ENCODE measurements at regions not wholly inside any gene's neighbourhood (a gene's known extent, or its start where the extent isn't known, plus 50 kb on each side); places are given as distances from the start of the nearest gene placed in this dataset.

DNA sequence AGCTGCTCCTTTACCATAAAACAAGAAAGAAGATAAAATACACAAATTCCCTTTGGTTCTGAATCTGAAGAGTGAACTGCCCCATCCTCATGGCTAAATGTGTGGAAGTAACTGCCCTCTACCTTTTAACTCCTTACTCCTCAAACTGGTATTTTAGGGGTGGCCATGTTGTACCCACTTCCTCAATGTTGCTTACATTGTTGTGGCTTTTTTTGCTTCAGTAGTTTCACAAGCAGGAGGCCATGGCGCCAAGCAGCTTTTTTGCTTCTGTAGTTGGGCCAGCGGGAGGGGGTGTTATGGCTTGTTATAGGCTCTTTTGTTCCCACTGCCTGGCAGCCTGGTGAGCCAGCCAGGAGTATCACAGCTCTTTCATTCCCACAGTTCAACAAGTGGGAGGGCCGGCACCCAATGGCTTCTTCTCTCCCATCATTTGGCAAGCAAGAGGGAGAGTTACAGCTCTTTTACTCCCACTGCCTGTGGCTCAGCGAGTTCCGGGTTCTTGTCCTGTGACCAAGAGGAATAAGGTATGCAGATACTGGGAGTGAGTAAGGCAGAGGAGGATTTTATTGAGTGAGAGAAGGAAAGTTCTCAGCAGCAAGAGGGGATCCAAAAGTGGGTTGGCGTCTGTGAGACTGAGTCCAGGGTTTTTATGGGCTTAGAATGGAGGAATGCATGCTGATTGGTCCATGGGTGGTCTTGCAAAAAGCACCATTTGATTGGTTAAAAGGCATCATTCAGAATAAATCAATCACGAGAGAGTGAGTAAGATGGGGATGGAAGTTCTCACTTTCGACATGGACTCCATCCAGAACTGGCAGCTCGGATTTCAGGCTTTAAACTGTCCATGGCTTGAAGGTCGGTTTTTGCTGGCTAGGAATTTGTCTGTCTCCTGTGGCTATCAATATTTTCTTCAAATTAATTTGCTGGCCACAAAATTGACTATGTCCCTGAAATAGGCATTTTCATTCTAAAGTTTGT lies 429.6 kb downstream of the HLX start:
- no peak for DNase-seq

DNA sequence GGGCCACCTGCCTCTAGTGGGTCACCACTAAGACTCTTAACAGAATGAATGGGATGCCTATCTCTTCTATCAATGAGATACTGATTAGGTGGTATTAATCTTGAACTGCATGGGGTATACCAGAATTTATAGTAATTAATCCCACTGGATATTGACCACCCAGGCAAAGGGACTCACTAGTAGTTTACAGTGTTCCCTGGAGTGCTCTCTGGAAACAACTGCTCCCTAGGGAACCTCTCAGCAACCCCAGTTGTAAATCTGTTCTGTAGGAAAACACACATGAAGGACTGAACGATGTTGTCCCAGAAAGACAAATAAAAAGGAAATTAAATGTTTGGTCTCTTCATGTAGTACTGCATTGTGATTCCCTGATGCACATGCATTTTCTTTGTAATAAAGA lies 430.5 kb downstream of the HLX start:
- no peak for DNase-seq

DNA sequence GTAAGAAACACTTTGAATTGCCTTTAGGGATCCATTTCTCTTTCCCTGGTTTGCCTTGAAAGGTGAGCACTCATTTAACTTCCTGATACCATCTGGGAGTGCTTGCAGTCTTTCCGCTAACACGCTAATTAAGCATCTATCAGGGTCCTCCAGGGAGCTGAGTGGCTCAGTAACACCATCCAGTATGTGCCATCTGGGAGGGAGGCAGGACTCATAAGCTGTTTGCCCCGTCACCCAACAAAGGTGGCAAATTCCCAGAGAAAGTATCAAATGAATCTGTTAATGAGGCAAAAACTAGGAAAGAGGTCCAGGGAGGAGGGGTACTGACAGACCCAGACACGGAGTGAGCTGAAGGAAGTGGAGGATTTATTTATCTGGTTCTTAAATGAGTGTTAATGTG lies 430.9 kb downstream of the HLX start:
- DNase-seq, result no peak

DNA sequence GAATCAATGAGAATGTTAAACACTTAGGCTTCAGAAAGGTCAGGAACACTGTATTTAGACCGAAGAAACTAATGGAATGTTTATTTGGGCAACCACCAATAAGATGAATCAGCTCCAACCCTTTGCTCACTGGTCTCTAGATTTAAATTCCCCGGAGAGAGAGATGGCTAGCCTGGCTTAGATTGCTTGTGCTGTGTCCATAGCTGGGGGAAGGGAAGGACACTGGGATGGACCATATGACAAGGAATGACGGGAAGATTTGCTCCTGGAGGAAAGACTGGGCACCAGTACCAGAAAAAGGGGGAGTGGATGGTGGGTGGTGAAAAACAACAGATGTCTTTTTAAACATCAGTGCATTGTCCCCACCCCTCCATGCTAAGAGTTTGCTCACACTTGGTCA lies 426.6 kb downstream of the DUSP10 start:
- DNase-seq, result no peak

DNA sequence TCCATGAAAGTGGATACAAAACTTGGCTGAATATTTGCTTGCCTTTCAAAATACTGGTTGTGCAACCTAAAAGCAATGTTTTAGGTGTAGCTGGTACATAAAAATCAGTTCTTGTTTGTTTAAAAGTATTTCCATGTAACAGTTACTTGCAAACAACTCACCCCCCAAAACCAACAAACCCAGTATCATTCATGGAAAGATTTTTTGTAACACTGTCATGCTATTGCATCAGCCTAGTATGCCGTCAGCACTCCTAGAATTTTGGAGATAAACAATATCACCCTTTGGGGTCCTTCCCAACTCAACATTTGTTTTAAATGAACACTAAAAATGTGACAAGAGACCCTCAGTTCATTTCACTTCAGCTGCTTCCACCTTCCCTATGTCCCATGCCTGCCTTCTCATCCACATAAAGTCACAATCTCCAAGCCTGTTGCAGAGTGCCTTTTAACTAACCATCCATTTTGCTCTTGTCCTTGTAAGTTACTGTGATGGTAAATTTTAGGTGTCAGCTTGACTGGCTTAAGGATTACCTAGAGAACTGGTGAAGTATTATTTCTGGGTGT lies 425.3 kb downstream of the DUSP10 start:
- no peak for DNase-seq

DNA sequence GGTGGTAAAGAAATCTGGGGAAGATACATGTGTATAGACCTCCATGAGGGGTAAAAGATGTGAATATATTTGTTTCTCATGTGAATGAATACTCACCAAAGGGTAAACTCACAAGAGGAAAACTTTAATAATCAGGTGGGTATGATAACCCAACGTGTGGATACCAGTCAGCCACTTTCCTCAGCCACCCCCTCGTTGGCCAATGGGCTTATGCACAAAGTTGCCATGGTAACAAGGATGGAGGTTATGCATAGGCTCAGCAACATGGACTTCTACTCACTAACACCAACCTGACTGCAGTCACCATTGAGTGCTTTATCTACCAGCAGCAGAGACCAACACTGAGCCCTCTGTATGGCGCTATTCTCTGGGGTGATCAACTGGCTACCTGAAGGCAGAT lies 424.4 kb downstream of the DUSP10 start:
- DNase-seq, result no peak

DNA sequence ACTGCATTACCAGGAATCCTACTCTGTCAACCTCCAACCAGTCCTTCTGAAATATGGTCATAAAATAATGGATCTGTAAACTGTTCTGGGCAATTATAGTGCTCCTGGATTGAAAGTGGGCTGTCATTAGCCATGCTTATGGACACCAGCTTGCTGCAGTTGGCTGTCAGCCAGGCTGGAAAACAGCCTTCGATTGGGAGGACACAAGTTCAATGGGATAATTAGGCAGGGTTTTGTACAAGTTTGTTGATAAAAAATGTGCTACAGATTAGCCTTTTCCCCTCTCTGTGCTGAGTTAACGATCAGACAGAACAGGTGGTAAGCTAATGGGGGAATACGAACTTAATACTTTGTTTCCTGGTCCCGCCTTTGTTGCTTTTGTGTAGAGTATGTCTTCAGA lies 413.9 kb downstream of the DUSP10 start:
- DNase-seq, result no peak

DNA sequence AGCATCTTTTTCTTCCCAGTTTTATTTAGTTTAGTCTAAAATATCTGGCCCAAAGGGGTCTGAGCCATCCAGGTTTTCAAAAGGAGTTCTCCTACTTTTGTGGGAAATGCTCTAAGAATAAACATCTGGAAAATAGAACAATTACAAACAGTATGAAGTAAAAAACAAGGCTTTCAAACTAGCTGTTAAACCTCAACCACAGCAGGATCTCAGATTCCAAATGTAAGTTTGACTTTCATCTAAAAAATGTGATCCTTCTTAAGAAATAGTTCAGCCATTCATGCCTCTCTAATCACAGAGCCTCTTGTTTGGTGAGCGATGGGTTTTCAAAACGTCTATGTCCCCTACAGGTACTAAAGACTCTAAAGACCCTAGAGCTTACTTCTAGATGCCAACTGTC lies 413.5 kb downstream of the DUSP10 start:
- DNase-seq, result no peak

DNA sequence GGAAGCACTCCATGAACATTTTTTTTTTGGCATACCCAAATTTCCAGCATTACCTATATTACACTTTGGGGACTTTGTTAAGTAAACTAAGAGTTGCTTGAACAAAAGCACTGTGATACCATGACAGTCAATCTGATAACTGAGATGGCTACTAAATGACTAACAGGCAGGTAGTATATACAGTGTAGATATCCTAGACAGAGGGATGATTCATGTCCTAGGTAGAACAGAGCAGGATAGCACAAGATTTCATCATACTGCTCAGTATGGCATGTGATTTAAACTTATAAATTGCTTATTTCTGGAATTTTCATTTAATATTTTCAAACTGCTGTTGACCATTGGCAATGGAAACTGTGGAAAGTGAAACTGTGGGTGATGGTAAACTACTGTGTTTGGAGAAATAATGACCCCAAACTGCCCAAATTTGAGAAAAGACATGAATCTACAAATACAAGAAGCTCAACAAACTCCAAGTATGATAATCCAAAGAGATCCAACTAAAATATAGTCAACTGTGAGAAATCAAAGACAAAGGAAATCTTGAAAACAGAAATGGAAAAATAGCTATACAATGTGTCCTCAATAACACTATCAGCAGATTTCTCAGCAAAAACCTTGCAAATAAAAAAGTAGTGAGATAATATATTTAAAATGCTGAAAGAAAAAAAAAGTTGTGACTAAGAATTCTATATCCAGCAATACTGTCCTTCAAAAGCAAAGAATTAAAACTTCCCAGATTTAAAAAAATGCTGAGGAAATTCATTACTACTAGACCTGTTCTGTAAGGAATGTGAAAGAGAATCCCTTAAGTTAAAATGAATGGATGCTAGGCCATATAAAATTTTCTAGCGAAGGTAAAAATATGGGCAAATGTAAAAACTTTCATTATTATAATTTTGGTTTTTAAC lies 410.4 kb downstream of the DUSP10 start:
- no peak for DNase-seq

DNA sequence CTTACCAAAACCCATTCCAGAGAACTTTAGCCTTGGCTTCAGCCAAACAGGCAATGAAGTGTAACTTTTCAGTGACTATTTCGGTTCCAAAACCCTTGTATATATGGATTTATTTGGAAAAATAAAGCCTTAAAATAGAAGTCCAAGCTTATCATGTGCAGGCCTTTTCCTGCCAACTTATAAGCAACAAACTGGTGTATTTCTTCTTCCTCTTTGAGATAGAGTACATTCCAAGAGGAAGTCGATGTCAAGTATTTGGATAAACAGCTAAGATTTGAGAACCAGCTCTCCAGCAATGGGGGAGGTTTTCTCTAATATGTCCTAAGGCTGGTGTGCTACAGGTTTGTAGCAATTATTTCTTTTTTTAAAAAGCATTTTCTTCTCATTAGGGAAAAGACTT lies 407.8 kb downstream of the DUSP10 start:
- no peak for DNase-seq

DNA sequence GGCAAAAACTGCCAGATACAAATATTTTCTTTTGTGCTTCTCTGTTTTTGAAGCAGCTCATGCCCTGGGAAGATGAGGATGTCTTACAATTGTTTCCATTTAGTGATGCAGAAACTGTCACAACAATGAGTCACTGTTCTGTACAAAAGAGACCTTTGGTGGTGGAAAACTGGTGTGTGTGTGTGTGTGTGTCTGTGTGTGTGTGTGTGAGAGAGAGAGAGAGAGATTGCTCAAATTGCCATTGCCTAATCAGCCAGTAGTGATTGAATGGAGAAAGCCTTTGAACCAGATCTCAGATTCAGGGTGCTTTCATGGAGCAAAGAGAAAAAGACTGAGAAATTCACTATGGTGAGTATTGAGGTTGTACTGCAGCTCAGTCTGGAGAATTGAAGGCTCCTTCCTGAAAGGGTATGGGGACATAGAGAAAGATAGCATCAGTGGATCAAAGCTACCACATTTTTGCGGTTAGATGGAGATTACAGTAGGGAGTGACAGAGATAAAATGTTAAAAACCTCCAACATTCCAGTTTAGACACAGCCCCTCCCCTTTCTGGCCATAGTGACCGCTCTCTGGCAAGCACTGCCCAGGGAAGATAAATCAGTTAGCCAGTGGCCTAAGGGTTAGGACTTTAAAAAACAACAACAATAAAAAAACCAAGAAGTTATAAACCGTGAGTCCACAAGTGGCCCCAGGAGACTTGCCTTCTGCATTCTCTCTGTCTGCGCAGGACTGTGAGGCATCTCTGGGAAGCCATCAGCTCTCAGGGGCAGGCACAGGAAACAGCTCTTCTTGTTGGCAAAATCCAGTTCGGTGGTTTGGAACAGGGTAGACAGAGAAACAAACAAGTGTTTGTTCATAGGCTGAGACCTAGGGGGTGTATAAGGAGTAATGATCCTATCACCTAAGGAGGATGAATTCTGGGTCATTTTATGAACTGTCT lies 406.5 kb downstream of the DUSP10 start:
- no peak for DNase-seq

DNA sequence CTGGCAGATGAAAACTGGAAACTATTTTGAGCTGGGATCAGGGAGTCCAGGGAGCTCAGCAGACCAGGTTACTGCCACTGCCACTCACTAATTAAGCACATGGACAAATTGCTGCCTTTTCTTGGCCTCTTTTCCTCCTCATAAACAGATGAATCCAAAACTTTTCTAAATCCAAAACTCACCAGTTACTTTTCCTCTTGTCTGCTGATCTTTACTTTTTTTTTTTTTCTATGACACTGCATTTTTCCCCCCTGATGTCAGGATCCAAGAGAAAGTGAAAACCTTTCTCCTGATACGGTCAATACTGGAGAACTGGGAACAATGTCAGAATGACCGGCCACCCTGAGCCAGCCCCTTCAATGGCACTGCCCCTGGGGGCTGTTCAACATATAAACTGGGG lies 405.8 kb downstream of the DUSP10 start:
- DNase-seq, result no peak

DNA sequence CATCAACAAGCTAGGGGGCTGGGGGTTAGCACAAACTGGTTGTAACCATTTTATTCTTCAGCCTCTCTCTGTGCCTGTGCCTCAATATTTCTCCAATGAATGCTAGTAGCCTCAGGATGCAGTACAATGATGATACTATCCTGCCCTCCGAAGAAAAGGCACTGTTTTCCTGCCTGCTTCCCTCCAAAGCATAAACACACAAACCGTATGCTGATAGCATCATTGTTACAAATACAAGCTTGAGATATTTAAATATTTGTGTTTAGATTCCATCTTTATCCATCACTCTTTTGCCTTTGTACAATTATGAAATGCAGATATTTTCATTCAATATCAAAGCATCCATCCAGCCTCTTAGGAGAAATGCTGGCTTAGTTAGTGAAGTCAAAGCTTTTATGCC lies 404.8 kb downstream of the DUSP10 start:
- no peak for DNase-seq

DNA sequence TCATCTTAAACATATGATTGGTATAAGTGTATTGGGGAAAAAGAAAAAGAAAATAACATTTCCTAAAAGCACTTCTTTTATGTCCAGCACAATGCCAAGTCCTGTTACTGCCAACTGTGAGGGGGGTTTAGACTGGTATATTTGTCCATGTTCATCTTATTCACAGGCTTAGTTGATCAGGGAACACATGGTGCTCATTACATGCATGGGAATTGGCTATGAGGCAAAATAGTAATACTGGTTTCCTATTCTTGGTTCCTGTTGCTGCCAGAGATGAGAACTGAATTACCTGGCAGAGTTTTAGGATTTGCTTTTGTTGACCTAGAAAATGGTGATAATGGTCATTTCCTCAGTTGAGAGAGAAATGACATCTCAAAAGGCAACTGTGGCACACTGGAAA lies 398.8 kb downstream of the DUSP10 start:
- DNase-seq, result no peak

DNA sequence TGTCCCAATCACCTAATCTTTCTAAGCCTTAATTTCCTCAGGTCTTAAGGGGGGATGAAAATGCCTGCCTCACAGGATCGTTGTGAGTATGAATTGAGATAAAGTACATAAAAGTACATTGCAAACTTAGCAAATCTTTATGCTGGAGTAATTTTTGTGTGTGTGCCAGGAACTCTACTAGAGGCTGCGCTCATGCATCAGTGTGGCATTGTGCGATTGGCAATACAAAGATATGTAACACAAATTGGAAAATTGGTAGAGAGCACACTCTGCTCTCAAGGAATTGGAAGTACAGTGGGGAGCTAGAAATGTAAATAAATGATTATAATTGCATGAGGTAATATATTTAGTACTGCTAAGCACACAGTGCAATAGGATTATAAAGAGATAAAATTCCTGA lies 398.3 kb downstream of the DUSP10 start:
- DNase-seq, result no peak

DNA sequence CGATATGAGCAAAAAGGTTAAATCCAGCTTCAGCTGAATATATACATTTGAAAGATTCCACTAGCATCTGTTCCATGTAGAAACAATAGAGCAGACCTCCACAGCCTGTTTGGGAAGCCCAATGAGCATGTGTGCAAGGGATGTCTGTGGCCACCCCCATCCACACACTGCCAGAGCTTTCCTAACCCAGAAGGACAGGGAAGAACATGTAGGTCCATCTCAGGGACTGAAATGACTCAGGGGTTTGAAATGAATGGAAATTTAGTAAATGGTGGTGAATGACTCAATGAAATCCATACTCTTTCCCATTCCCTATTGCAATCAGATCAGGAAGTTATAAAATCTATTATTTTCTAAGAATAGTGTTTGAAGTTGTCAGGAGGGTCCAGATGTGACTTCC lies 397.2 kb downstream of the DUSP10 start:
- no peak for DNase-seq

DNA sequence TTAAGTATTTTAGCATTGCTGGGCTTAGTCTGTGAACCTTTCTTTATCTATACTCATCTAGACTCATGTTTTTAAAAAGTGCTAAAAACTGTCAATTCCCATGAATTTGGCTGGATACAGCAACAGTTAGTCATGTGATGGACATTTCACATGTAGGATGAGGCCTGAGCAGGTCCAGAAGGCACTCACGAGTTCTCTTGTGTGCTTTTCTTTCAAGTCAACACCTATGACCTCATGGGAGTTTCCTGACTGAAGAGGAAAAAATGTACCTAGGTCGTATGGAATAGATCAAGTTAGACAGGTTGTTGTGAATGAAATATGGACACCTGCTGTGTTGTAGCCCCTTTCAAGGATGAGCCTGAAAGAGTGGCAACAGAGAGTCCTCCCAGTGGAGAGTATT lies 394.2 kb downstream of the DUSP10 start:
- DNase-seq, result no peak

DNA sequence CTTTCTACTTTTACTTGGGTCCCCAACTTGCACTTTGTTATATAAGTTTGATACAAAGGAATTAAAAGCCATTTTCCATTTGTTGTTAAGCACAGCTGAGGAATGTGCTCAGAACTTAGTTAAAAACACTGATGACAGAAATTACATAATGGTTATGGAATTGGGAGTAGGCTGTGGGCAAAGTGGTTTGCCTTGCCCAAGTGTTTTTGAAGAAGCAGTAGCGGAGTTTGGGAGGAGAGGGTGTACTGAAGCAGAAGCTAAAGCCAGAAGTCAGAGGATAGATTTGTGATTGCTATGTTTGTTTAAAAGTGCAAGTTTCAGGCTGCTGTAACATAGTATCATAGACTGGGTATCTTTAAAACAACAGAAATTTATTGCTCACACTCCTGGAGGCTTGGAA lies 391.8 kb downstream of the DUSP10 start:
- no peak for DNase-seq

DNA sequence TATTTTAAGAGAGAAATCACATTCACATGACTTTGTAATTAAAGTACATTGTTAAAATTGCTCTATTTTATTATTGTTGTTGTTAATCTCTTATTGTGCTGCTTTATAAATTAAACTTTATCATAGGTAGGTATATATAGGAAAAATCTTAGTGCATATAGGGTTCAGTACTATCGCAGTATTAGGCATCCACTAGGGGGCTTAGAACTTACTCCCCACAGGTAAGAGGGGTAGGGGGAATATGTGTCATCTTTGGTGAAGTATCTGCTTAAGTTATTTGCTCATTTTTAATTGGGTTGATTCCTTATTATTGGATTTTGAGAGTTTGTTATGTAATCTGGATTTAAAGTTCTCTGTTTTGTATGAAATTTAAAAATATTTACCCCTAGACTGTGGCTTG lies 385.2 kb downstream of the DUSP10 start:
- DNase-seq, result no peak

DNA sequence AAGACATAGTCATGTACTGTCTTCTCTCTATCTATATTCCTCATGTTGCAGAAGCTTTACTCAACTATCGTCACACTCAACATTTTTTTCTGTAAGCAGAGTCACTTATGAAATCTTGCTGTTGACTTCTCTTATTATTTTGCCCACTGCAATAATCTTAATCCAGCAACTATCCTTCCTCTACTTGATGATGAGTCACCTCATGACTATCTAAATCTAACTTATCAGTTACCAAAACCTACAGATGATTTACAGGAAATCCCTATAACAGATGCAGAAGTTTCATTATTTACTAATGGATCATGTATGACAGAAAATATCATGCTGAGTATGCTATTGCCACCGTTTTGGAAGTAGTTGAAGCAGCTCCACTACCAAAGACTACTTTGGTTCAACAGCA lies 378.9 kb downstream of the DUSP10 start:
- no peak for DNase-seq

DNA sequence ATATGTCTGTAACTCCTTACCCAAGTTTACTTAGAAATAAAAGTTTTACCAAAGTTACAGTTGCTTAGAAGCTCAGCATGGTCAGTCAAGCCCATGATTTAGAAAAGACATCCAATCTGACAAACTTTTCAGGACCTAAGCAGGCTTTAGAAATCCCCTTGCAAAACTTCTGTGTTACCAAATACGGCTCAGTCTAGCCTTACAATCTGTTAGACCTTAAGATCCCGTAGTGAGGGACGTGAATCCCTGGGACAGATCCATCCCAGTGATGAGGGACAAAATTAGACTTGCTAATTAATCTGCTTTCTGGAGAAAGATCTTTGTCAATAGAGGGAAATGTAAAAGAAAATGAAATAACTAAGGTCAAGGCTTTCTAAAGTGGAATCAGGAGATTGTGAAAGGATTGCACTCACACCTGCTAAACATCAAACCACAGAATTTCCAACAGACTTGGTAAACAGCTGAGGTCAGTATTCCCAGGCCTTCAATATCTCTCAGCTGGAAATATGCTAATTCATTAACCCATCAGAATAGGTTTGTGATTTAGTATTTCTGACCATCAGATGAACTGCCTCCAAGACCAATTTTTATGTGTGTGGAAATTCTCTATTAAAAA lies 375.3 kb downstream of the DUSP10 start:
- no peak for DNase-seq

DNA sequence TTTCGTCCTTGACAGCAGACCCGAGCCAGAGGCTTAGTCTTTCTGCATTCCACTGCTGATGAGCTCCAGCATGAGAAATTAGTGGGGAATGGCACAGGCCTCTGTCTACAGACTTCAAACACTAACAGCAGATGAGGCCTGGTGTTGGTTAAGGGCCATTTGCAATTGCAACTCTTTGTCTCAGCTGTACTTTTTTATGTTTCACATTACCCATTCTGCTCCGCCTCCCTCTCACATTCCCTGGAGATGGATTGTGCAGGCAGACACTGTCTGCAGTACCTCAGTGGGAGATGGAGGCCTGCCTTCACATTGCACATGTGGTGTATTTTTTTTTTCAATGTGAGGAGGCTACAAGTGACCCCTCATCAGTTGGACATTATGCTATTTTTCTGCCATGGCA lies 370.2 kb downstream of the DUSP10 start:
- no peak for DNase-seq

Measured in stimulated activated naive CD4-positive, alpha-beta T cell treated with Interleukin-2 at 50 U/mL for 16 hours (primary cell).